GM18858 (cell line): ENCODE measurements at regions not wholly inside any gene's neighbourhood (a gene's known extent, or its start where the extent isn't known, plus 50 kb on each side); places are given as distances from the start of the nearest gene placed in this dataset.

Experiments
- ATAC-seq: cut with Tn5 transposase; IDR thresholded peaks from one replicate; pipeline ENCODE4 v1.9.1; 2021; ENCODE audit not compliant: unreplicated experiment

- ATAC-seq, result no peak
These were observed 111.2 kb upstream of the MBNL2 start for GRCh38 chr13:97110936-97111335.

GRCh38 chr13:97111756-97112155, 110.4 kb upstream of the MBNL2 start:
- ATAC-seq, result no peak

GRCh38 chr13:97112446-97113152, 109.5 kb upstream of the MBNL2 start:
- no peak for ATAC-seq

- no peak for ATAC-seq
These were observed 108.7 kb upstream of the MBNL2 start for GRCh38 chr13:97113231-97114001.

GRCh38 chr13:97114651-97115050, 107.5 kb upstream of the MBNL2 start:
- no peak for ATAC-seq

- peak; percentile 98 for ATAC-seq
These were observed 105.4 kb upstream of the MBNL2 start for GRCh38 chr13:97116754-97117153.

- no peak for ATAC-seq
These were observed 104.7 kb upstream of the MBNL2 start for GRCh38 chr13:97117388-97117910.

GRCh38 chr13:97119943-97120342, 102.2 kb upstream of the MBNL2 start:
- ATAC-seq, result no peak

- ATAC-seq, result no peak
These were observed 101.8 kb upstream of the MBNL2 start for GRCh38 chr13:97120346-97120745.

- ATAC-seq, result no peak
These were observed 101.2 kb upstream of the MBNL2 start for GRCh38 chr13:97120976-97121375.

GRCh38 chr13:97121894-97122293, 100.2 kb upstream of the MBNL2 start:
- ATAC-seq, result no peak

- no peak for ATAC-seq
These were observed 99.6 kb upstream of the MBNL2 start for GRCh38 chr13:97122381-97122996.

GRCh38 chr13:97124206-97124605, 97.9 kb upstream of the MBNL2 start:
- no peak for ATAC-seq

GRCh38 chr13:97124915-97125809, 97.0 kb upstream of the MBNL2 start:
- ATAC-seq, result peak; percentile 32

- ATAC-seq, result peak; percentile 95
These were observed 96.1 kb upstream of the MBNL2 start for GRCh38 chr13:97125810-97126738.

GRCh38 chr13:97127842-97128241, 94.3 kb upstream of the MBNL2 start:
- ATAC-seq, result no peak

- ATAC-seq, result no peak
These were observed 91.9 kb upstream of the MBNL2 start for GRCh38 chr13:97130190-97130589.

- ATAC-seq, result no peak
These were observed 90.7 kb upstream of the MBNL2 start for GRCh38 chr13:97131447-97131846.

GRCh38 chr13:97133554-97133953, 88.6 kb upstream of the MBNL2 start:
- no peak for ATAC-seq

- ATAC-seq, result no peak
These were observed 88.2 kb upstream of the MBNL2 start for GRCh38 chr13:97133955-97134354.
